OCI-LY1 (cell line): ENCODE measurements at regions not wholly inside any gene's neighbourhood (a gene's known extent, or its start where the extent isn't known, plus 50 kb on each side); places are given as distances from the start of the nearest gene placed in this dataset.

Experiments used
- H2AFZ ChIP-seq: fragments of 200-600 bp; sonication (generic), shearing (Covaris generic); 2 replicates; pipeline ENCODE4 v1.6.0; 2014; ENCODE audit warnings: antibody characterized with exemption, mild to moderate bottlenecking, low read length
- H3F3A ChIP-seq: fragments of 200-600 bp; sonication (generic), shearing (Covaris generic); 2 replicates; pipeline ENCODE4 v1.6.0; 2014; ENCODE audit warnings: mild to moderate bottlenecking, antibody characterized with exemption, low read length, moderate library complexity; ENCODE audit not compliant: insufficient read depth
- H3K27ac ChIP-seq: fragments of 200-600 bp; sonication (generic); 2 replicates; pipeline ENCODE4 v1.5.1; 2014; ENCODE audit warnings: low read length, mixed run types, mild to moderate bottlenecking, low read depth; ENCODE audit not compliant: poor library complexity, severe bottlenecking
- H3K27me3 ChIP-seq: fragments of 200-600 bp; sonication (generic); 2 replicates; pipeline ENCODE4 v1.6.0; 2014; ENCODE audit warnings: antibody characterized with exemption, mild to moderate bottlenecking, low read length, moderate library complexity; ENCODE audit not compliant: insufficient read depth
- H3K36me3 ChIP-seq: fragments of 200-600 bp; sonication (generic); 2 replicates; pipeline ENCODE4 v1.6.1; 2014; ENCODE audit warnings: mild to moderate bottlenecking, antibody characterized with exemption, low read length, moderate library complexity, mixed read lengths; ENCODE audit not compliant: insufficient read depth
- H3K4me1 ChIP-seq: fragments of 200-600 bp; sonication (generic); 2 replicates; pipeline ENCODE4 v1.5.1; 2014; ENCODE audit warnings: mild to moderate bottlenecking, low read length, moderate library complexity; ENCODE audit not compliant: insufficient read depth, severe bottlenecking
- H3K4me2 ChIP-seq: fragments of 200-600 bp; sonication (generic), shearing (Covaris generic); 2 replicates; pipeline ENCODE4 v1.6.1; 2014; ENCODE audit warnings: low read length
- H3K4me3 ChIP-seq: fragments of 200-600 bp; sonication (generic); 2 replicates; pipeline ENCODE4 v1.5.1; 2014; ENCODE audit warnings: low read length, low read depth, mild to moderate bottlenecking, mixed read lengths; ENCODE audit not compliant: poor library complexity, severe bottlenecking
- H3K79me2 ChIP-seq: fragments of 200-600 bp; shearing (Covaris generic); 2 replicates; pipeline ENCODE4 v1.6.1; 2016; ENCODE audit warnings: mixed run types, low read length, mixed read lengths; ENCODE audit not compliant: insufficient read depth
- H3K9ac ChIP-seq: fragments of 200-600 bp; sonication (generic), shearing (Covaris generic); 2 replicates; pipeline ENCODE4 v1.6.1; 2014; ENCODE audit warnings: mild to moderate bottlenecking, low read length, mixed read lengths
- H3K9me2 ChIP-seq: fragments of 200-600 bp; sonication (generic), shearing (Covaris generic); 2 replicates; pipeline ENCODE4 v1.6.1; 2014; ENCODE audit warnings: low read depth, mild to moderate bottlenecking, low read length, mixed read lengths
- H3K9me3 ChIP-seq: fragments of 200-600 bp; shearing (Covaris generic); 2 replicates; pipeline ENCODE4 v1.6.1; 2014; ENCODE audit warnings: low read length, mixed read lengths
- H4K20me1 ChIP-seq: fragments of 200-600 bp; sonication (generic), shearing (Covaris generic); 2 replicates; pipeline ENCODE4 v1.6.0; 2016; ENCODE audit warnings: mild to moderate bottlenecking, low read length; ENCODE audit not compliant: insufficient read depth
- EZH2 ChIP-seq: fragments of 200-600 bp; sonication (generic), shearing (Covaris generic); IDR thresholded peaks from 2 replicates; pipeline ENCODE4 v1.8.0; 2017; ENCODE audit warnings: borderline replicate concordance, mixed run types, mild to moderate bottlenecking, antibody characterized with exemption, low read length, moderate library complexity, mixed read lengths
- TF ChIP-seq, protein P1 (sequence below): fragments of 200-600 bp; sonication (generic), shearing (Covaris generic); IDR thresholded peaks from 2 replicates; pipeline ENCODE4 v1.5.1; 2017; ENCODE audit warnings: mild to moderate bottlenecking, antibody characterized with exemption, low read length, moderate library complexity, mixed read lengths

- Histone ChIP-seq H3K79me2 (no peaks in the 10 kb centered on the region), H2AFZ (no peak overlapping the region), H3K4me1 (no peaks in the 10 kb centered on the region), H3K9me3 (no peaks in the 10 kb centered on the region), H3K27ac (no peak overlapping the region), H3K4me2 (no peak overlapping the region), H3K9me2 (no peaks in the 10 kb centered on the region), H3F3A (no peaks in the 10 kb centered on the region), H4K20me1 (no peaks in the 10 kb centered on the region), H3K9ac (no peak overlapping the region), H3K36me3 (no peaks in the 10 kb centered on the region), H3K27me3 (no peaks in the 10 kb centered on the region), H3K4me3 (no peak overlapping the region)
- TF ChIP-seq, protein P1, sequence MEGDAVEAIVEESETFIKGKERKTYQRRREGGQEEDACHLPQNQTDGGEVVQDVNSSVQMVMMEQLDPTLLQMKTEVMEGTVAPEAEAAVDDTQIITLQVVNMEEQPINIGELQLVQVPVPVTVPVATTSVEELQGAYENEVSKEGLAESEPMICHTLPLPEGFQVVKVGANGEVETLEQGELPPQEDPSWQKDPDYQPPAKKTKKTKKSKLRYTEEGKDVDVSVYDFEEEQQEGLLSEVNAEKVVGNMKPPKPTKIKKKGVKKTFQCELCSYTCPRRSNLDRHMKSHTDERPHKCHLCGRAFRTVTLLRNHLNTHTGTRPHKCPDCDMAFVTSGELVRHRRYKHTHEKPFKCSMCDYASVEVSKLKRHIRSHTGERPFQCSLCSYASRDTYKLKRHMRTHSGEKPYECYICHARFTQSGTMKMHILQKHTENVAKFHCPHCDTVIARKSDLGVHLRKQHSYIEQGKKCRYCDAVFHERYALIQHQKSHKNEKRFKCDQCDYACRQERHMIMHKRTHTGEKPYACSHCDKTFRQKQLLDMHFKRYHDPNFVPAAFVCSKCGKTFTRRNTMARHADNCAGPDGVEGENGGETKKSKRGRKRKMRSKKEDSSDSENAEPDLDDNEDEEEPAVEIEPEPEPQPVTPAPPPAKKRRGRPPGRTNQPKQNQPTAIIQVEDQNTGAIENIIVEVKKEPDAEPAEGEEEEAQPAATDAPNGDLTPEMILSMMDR, result no peak
- TF ChIP-seq EZH2, result no peak
These were observed 1176.1 kb downstream of the CDH11 start for GRCh38 chr16:63945806-63946205.

DNA sequence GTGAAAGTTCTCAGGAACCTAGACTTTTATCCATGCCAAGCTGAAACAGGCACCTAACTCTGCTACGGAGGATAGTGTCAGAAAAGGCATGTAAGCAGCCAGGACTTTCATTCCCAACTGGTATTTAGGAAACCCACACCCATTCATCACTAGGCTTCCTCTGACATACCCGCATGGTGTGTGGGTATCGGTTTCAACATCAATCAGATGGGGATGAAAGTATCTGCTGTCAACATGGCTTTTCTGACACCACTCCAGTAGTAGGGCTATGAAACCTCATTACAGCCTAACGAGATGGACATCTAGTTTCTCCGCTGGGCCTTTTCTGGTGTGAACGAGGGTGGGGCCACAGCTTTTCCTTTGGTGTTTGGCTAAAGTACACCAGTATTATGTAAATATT, 1178.3 kb downstream of the CDH11 start:
- Histone ChIP-seq H3K4me3 (no peak overlapping the region), H3K4me2 (no peak overlapping the region), H3K9ac (no peak overlapping the region), H3K9me3 (no peaks in the 10 kb centered on the region), H3F3A (no peaks in the 10 kb centered on the region), H3K9me2 (no peaks in the 10 kb centered on the region), H4K20me1 (no peaks in the 10 kb centered on the region), H3K27ac (no peak overlapping the region), H3K36me3 (no peaks in the 10 kb centered on the region), H2AFZ (no peak overlapping the region), H3K79me2 (no peaks in the 10 kb centered on the region), H3K27me3 (no peaks in the 10 kb centered on the region), H3K4me1 (no peaks in the 10 kb centered on the region)
- TF ChIP-seq EZH2, result no peak
- TF ChIP-seq, protein P1, result no peak

DNA sequence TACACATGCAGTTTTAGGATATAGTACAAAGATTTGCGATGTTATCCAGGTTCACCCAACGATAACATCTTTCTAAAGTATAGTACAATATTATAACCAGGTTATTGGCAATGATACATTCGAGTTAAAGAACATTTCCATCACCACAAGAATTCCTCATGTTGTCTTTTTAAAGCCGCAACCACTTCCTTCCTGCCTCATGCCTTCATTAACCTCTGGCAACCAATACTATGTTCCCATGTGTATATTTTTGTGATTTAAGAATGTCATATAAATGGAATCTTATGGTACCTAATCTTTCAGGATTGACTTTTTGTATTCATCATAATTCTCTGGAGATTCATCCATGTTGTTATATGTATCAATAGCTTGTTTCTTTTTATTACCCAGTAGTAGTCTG, 1183.2 kb downstream of the CDH11 start:
- Histone ChIP-seq H3K4me3 (no peak overlapping the region), H2AFZ (no peak overlapping the region), H3K4me2 (no peak overlapping the region), H3K27me3 (no peaks in the 10 kb centered on the region), H3K79me2 (no peaks in the 10 kb centered on the region), H3K27ac (no peak overlapping the region), H3F3A (no peaks in the 10 kb centered on the region), H3K9ac (no peak overlapping the region), H3K9me2 (no peaks in the 10 kb centered on the region), H3K36me3 (no peaks in the 10 kb centered on the region), H4K20me1 (no peaks in the 10 kb centered on the region), H3K4me1 (no peaks in the 10 kb centered on the region), H3K9me3 (no peaks in the 10 kb centered on the region)
- TF ChIP-seq, protein P1, result no peak
- no peak for TF ChIP-seq EZH2
